Mesenteric fat pad (tissue), 1 donor: ENCODE measurements at regions not wholly inside any gene's neighbourhood (a gene's known extent, or its start where the extent isn't known, plus 50 kb on each side); places are given as distances from the start of the nearest gene placed in this dataset. TPM values are rescaled to one million over a fixed set of nuclear protein-coding genes. Genes with fewer than 3 reads are reported as not detected.
"Not testable (repeated sequence)": the region's sequence is repeated elsewhere in the genome, so short reads cannot be mapped to it uniquely, and the experiment has no call there.

Experiments
- DNase-seq: peaks from one replicate; pipeline ENCODE4 v3.0.0-alpha.2; 2020; ENCODE audit warnings: low spot score
- microRNA-seq: library from miRNA; unstranded; fragments of <30 nt; microRNA quantifications from one replicate; pipeline ENCODE4 v1.2.0, GENCODE V29; 2020; ENCODE audit warnings: borderline number of aligned reads
- donor health status: DM: yes; HTN: yes; CAD: no.

GRCh38 chr3:125915437-125915787, 53.6 kb upstream of the ROPN1B start:
- DNase-seq = not testable (repeated sequence)

GRCh38 chr3:125915792-125916375, 53.1 kb upstream of the ROPN1B start:
- DNase-seq = peak; percentile 100

- DNase-seq = no peak
These were observed 52.5 kb upstream of the ROPN1B start for GRCh38 chr3:125916376-125916978.

GRCh38 chr3:125917020-125917549, 51.9 kb upstream of the ROPN1B start:
- not testable (repeated sequence) for DNase-seq

GRCh38 chr3:125918024-125918423, 51.0 kb upstream of the ROPN1B start:
- not testable (repeated sequence) for DNase-seq

- peak; percentile 69 for DNase-seq
These were observed 50.5 kb upstream of the ROPN1B start for GRCh38 chr3:125918451-125918850.

GRCh38 chr3:125918866-125919265, 50.1 kb upstream of the ROPN1B start:
- DNase-seq = peak; percentile 12

Small RNA genes in the stretch of these regions (microRNA-seq; reads per million reads assigned to microRNA genes)
- not detected for gene MIR548I1
